ENCODE measurements at regions not wholly inside any gene's neighbourhood (a gene's known extent, or its start where the extent isn't known, plus 50 kb on each side); places are given as distances from the start of the nearest gene placed in this dataset.

DNA sequence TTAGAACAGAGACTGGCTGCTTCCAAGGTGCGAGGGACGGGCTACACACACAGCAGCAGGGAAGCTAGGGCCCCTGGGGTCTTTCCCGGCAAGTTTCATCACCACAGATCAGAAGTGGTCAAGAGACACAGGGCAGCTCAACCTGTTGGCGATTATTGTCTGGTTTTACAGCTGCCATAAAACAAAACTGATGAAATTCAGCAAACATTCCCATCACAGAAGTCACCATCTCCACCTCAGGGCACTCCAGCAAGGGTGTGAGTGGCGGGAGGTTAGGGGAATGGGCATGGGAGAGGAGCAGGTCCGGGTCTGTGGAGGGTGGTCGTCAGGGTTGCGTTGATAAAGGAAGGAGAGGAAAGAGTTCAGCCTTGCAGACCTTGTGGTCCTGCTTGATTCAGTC lies 91.0 kb downstream of the PXDC1 start:
- TF ChIP-seq, protein P1, sequence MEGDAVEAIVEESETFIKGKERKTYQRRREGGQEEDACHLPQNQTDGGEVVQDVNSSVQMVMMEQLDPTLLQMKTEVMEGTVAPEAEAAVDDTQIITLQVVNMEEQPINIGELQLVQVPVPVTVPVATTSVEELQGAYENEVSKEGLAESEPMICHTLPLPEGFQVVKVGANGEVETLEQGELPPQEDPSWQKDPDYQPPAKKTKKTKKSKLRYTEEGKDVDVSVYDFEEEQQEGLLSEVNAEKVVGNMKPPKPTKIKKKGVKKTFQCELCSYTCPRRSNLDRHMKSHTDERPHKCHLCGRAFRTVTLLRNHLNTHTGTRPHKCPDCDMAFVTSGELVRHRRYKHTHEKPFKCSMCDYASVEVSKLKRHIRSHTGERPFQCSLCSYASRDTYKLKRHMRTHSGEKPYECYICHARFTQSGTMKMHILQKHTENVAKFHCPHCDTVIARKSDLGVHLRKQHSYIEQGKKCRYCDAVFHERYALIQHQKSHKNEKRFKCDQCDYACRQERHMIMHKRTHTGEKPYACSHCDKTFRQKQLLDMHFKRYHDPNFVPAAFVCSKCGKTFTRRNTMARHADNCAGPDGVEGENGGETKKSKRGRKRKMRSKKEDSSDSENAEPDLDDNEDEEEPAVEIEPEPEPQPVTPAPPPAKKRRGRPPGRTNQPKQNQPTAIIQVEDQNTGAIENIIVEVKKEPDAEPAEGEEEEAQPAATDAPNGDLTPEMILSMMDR (conservative IDR thresholded peaks at IDR 0.05) = no peak
- TF ChIP-seq ZFX (IDR thresholded peaks at IDR 0.05) = no peak
